Stimulated activated CD8-positive, alpha-beta memory T cell treated with anti-CD3 and anti-CD28 coated beads, Interleukin-4, amount 100 ng/mL, for 48 hours (primary cell): ENCODE measurements at regions not wholly inside any gene's neighbourhood (a gene's known extent, or its start where the extent isn't known, plus 50 kb on each side); places are given as distances from the start of the nearest gene placed in this dataset.
A peak's percentile ranks its signal among the peaks of the same experiment; 100 is the strongest.
"Not testable (repeated sequence)": the region's sequence is repeated elsewhere in the genome, so short reads cannot be mapped to it uniquely, and the experiment has no call there.

Experiments used
- DNase-seq: peaks from one replicate; pipeline ENCODE4 v3.0.0-alpha.2; 2020

GRCh38 chr14:35932659-35933159 lies 106.6 kb downstream of the BRMS1L start:
- DNase-seq, result peak; percentile 54

GRCh38 chr14:35932136-35932535 lies 106.0 kb downstream of the BRMS1L start:
- no peak for DNase-seq

- no peak for DNase-seq
These were observed 105.2 kb downstream of the BRMS1L start for GRCh38 chr14:35931346-35931745.

GRCh38 chr14:35929186-35929585 lies 103.0 kb downstream of the BRMS1L start:
- no peak for DNase-seq

GRCh38 chr14:35927727-35928126 lies 101.6 kb downstream of the BRMS1L start:
- no peak for DNase-seq

- DNase-seq, result no peak
These were observed 99.2 kb downstream of the BRMS1L start for GRCh38 chr14:35925319-35925718.

GRCh38 chr14:35922590-35922989 lies 96.5 kb downstream of the BRMS1L start:
- not testable (repeated sequence) for DNase-seq

- no peak for DNase-seq
These were observed 95.6 kb downstream of the BRMS1L start for GRCh38 chr14:35921745-35922144.
